HG03457 (cell line): ENCODE measurements at regions not wholly inside any gene's neighbourhood (a gene's known extent, or its start where the extent isn't known, plus 50 kb on each side); places are given as distances from the start of the nearest gene placed in this dataset.

ENCODE experiments used
- ATAC-seq: cut with Tn5 transposase; IDR thresholded peaks from one replicate; pipeline ENCODE4 v1.9.1; 2021; ENCODE audit warnings: moderate number of reproducible peaks; ENCODE audit not compliant: unreplicated experiment

- no peak for ATAC-seq
Observed at GRCh38 chr6:164135511-164136132, 721.1 kb downstream of the QKI start.

GRCh38 chr6:164133095-164133494 lies 718.6 kb downstream of the QKI start:
- ATAC-seq: no peak

GRCh38 chr6:164130585-164130984 lies 716.1 kb downstream of the QKI start:
- no peak for ATAC-seq

GRCh38 chr6:164130151-164130550 lies 715.6 kb downstream of the QKI start:
- ATAC-seq: no peak

- ATAC-seq: no peak
Observed at GRCh38 chr6:164129218-164129617, 714.7 kb downstream of the QKI start.

- ATAC-seq: no peak
Observed at GRCh38 chr6:164128101-164128500, 713.6 kb downstream of the QKI start.

GRCh38 chr6:164124986-164125385 lies 710.5 kb downstream of the QKI start:
- ATAC-seq: no peak

- no peak for ATAC-seq
Observed at GRCh38 chr6:164124473-164124872, 710.0 kb downstream of the QKI start.

GRCh38 chr6:164122109-164122508 lies 707.6 kb downstream of the QKI start:
- no peak for ATAC-seq

- ATAC-seq: no peak
Observed at GRCh38 chr6:164121527-164121926, 707.0 kb downstream of the QKI start.

- ATAC-seq: no peak
Observed at GRCh38 chr6:164114651-164115050, 700.1 kb downstream of the QKI start.

GRCh38 chr6:164114051-164114450 lies 699.5 kb downstream of the QKI start:
- ATAC-seq: no peak

GRCh38 chr6:164113637-164114036 lies 699.1 kb downstream of the QKI start:
- no peak for ATAC-seq

- ATAC-seq: no peak
Observed at GRCh38 chr6:164109770-164110140, 695.2 kb downstream of the QKI start.

- no peak for ATAC-seq
Observed at GRCh38 chr6:164108869-164109769, 694.6 kb downstream of the QKI start.

- ATAC-seq: no peak
Observed at GRCh38 chr6:164108092-164108491, 693.6 kb downstream of the QKI start.

GRCh38 chr6:164107297-164107995 lies 692.9 kb downstream of the QKI start:
- no peak for ATAC-seq

GRCh38 chr6:164106345-164106769 lies 691.8 kb downstream of the QKI start:
- no peak for ATAC-seq

- ATAC-seq: no peak
Observed at GRCh38 chr6:164105705-164106104, 691.2 kb downstream of the QKI start.

- ATAC-seq: no peak
Observed at GRCh38 chr6:164104432-164104831, 689.9 kb downstream of the QKI start.

- ATAC-seq: no peak
Observed at GRCh38 chr6:164102693-164103092, 688.2 kb downstream of the QKI start.

- no peak for ATAC-seq
Observed at GRCh38 chr6:164101859-164102258, 687.3 kb downstream of the QKI start.
